NCI-H345 treated with DMSO at 0.1 percent for 48 hours (cell line): ENCODE measurements at regions not wholly inside any gene's neighbourhood (a gene's known extent, or its start where the extent isn't known, plus 50 kb on each side); places are given as distances from the start of the nearest gene placed in this dataset.

Experiments used
- DNase-seq: peaks from one replicate; lab custom pipeline; 2025; ENCODE audit not compliant: unreplicated experiment; lab: John Stamatoyannopoulos, UW

DNA sequence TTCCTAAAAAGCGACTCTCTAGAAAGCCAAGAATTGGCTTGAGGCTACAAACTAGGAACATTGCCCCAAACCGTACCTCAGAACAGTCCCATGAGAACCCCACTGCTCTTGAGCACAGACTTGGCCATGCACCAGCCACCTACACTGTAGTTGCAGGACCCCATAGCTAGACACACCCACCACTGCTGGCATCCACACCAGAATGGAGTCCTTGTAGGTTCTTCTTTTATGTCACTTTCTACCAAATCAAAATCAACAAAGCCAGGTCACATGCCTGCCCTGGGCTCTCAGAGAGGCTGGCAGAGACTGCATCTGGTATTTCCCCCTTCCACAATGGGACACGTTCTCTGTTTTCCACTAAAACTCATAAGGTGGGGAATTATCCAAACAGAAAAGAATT is 290.5 kb downstream of the SHOX2 start:
- no peak for DNase-seq

DNA sequence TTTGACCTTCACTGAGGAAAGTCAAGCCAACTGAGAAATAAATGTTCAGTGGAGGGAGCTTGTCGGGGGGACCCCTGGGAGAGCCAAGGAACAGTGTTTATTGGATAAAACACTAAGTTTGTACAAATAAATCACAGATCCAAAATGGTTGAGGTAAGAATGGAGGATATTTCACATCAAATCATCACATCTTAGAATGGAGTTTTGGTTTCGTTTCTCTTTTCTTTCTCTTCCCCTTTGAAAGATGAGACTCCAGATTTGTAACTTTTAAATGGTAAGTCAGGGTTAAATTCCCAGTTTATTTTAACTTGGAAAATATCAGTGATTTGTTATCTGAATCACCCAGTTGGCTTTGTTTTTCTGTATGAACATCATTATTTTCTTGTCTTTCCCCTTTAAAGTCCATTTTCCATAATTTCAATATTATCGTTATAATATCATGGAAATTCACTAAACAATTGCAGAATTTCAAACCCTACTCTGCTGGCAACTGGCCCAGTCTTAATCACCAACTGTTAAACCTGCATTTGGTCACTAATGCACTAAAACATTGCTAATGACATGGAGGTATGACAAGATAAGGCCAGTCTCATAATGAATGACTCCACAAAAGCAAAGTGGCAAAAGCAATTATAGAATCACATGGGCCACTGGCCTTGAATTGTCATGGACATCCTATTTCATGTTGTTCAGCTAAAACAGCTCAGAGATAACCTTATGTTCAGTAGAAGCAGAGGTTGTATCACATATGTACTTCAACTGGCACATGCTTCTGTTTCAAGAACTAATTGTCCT is 295.1 kb downstream of the SHOX2 start:
- DNase-seq: no peak

DNA sequence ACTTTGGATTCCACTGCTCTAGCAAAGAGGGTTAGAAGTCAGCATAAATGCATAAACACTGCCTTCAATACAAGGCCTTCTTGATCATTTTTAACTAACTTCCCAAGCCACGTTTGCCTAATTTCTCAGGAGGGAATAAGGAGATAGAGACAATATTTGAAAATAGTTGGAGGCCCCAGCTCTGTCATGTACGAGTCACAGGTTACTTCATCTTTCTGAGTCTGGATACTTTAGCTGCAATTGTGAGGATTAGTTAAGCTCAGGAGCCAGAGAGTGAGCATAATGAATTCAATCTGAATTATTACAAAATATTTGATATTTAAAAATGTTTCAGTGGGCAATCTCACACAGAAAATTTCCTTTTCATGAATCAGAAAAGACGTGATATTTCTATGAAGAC is 298.9 kb downstream of the SHOX2 start:
- no peak for DNase-seq

DNA sequence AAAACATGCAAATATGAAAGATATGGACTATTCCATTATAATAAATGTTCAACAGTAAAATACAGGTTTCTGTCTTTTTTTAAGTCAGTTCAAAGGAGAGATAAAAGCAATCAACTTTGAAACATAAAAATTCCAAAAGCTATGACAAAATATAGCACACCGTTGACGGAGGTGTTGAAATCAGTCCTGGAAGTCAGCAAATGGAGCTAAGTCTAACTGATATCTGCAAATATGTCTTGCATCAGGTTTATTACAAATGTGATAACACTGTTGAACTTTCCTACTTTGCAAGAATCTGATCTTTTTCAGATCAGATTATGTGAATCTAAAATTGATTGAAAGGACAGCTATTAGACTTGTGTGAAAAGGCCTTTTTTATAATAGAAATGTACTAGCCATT is 300.7 kb downstream of the SHOX2 start:
- no peak for DNase-seq

DNA sequence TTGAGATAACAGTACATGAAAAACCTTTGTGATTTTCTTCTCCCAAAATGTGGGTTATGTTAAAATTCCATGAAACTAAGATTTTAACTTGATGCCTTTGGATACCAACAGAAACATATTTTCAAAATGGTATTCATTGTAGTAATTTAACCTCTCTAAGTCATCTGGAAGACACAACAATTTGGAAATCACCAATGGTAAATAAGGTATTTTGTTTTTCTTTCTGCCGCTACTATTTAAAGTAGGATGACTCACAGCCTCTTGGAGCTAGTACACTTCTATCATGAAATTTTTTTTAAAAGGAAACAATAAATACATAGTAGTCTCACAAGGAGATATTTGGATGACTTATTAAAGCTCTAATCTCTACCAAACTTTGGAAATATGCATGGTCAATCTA is 291.6 kb upstream of the VEPH1 start:
- DNase-seq: no peak

DNA sequence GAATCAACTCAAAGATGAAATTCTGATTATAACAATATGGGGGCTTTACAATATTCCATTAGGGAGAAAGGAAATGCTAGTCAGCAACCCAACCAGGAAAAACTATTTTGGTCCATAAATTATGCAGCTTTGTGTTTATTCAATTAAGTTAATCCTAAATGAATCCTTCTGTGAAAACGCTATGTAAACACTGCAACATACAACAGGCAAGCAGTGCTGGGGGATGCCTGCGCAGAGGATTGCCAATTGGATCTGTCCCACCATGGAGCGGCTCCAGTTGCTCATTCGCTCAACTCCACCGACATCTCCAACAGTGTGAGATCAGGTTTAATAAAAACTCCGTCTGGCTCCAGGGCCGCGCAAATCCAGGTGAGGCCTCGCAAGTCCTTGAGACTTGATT is 290.5 kb upstream of the VEPH1 start:
- no peak for DNase-seq

DNA sequence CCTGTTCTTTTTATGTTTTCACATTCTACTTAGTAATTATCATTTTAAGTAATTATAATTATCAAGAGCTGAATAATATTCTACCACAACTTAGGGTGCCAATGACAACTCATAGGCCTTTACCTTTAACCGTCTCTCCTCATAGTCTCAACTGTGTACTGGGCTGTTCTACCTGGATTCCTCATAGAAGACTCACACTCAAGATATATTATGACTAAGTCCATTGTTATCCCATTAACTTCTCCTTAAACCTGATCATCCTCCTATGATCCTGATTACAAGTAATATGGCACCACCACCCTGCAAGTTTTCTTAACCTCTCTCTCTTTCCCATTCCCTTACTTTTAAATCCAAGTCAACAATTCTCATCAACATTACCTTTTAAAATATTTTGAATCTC is 285.9 kb upstream of the VEPH1 start:
- no peak for DNase-seq

DNA sequence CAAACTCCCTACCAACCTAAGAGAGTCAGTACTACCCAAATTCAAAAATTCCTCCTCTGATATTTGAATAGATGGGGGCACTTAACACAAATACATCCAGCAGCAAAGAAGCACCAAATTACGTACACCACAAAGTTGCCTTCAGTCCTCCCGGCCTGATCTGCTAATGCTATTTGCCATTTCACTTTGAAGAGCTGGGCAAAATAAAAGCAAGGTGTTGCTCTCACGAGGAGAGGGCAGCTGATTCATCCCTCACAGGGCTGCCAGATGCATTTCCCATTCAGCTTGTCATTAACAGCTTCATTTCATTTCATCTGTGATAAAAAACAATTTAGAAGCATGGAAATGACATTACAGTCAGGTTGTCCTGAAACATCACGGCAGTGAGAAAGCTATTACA is 283.4 kb upstream of the VEPH1 start:
- no peak for DNase-seq

DNA sequence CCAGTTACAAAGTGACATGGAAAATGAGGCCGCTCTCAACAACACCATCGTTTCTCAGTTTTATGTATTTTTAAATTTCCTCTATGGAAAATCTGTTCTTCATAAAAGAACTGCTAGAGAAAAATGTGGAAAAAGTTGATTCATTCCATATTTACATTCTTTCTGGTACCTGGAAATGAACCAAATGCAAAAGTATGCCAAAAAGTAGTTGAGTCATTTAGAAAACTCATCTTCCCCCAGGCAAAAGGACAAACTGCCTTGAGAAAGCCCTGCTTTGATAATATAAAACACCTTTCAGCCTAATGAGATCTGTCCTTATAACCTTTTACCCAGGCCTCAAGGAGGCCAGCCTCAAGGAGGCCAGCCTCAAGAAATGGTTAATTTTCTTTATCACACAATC is 283.0 kb upstream of the VEPH1 start:
- no peak for DNase-seq

DNA sequence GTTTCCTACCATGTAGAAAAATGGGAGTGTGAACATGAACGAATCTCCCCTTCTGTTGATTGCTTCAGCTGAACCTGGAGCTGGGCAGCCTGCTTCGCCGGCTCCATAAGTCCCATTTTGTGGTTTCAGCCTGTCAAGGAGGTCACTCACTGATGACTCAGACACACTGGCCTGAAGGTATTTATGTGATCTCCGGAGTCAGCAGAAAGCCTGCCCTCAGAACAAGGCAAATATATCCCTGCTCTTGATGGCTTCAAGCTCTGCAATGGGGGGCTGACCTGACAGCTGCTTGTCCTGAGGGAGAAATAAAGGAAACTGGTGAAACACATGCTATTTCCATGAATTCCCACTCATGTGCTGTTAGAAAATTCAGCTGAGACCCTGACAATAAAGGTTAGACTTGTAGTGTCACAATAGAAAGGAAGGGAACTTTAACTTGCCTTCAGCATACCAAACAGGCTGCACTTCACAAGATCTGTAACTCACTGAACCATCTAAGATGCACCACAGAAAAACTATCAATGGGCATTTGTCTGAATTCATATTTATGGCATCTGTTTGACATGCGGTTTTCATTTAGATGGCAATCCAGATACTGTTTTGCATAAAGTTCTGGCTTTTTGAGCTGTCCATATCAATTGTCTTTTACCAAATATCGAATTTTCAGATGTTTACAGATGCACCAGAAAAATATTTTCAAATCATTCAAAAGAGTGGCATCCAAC is 282.0 kb upstream of the VEPH1 start:
- DNase-seq: no peak

DNA sequence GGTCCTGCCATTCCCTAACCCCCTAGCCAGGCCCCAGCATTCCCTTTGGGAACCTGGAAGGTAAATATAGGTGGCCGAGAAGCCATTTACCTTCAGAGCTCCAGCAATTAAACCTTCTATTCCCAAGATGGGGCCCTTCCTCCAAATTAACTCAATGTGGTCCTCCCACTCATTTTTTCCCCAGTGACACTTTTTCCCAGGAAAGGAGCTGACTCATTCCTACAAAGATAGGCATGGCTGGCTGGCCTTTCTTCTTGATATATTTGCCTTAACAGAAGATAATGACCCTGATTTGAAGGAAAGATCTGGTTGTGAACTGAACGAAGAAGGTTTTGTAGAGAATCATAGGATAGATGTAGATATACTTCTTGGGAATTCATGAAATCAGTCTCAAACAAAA is 279.0 kb upstream of the VEPH1 start:
- DNase-seq: no peak

DNA sequence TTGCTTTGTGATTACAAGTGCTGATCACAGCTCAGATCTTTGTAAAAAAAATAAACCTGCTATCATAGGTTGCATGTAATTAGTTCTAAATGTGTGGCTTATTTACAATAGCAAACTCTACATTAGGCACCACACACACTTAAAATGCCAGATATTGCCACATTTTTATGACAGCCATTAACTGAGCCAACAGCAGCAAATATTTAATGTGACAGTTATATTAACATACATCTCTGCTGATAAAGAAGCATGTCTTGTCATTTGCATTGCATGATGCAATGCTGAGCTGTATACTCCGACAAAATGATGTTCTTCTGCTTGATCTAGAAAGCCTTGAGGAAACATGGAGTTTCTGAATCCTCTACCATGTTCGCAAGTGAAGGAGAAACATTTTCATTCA is 273.6 kb upstream of the VEPH1 start:
- no peak for DNase-seq

DNA sequence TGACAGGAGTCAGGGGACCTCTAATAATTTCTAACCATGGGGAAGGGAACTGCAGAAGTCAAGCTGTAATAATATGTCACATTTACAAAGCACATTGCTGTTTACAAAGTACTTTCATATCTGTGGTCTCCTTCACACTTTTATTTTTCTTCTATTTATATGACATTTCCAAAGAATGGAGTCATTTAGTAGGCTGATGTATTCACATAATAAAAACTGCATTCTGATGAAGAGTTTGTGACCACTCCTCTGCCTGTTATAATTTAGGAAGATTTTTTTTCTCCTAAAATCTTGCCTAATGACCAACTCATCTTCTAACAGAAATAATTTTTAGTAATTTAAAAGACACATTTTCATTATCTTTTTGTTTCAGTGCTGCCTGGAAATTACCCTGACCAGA is 272.2 kb upstream of the VEPH1 start:
- DNase-seq: no peak

DNA sequence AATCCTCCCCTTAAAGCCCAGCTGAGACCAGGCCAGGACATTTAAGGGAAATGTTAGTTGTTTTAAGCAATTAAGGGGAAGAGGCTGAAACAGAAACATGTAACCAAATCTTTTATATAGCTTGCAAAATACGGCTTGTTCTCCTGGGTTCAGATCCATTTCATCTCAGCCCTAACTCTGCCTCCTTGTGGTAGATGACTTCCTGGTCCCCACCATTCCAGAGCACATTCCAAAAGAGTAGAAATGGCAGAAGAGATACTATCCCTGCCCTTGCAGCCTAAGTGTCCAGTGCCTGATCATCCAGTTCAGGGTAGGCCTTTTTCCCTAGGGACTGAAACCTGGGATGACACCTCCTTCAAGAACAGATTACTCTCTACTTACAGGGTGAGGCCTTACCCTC is 266.2 kb upstream of the VEPH1 start:
- DNase-seq: no peak

DNA sequence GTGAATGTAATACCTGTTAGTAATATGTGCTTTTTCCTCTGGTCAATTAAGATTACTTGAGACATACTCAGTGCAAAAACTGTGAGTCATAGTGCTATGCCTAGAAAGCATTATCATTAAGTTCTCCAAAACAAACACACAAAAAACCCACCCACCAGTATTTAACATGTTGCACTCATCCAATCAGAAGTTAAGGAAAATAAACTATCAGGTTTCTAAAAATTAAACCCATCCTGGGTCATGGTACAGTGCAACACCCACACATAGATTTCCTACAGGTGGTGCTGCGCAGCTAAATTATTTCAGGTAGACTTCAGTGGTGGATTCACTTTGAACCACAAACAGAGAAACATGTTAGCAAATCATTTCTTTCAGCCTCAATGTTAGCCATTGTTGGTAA is 264.4 kb upstream of the VEPH1 start:
- no peak for DNase-seq

DNA sequence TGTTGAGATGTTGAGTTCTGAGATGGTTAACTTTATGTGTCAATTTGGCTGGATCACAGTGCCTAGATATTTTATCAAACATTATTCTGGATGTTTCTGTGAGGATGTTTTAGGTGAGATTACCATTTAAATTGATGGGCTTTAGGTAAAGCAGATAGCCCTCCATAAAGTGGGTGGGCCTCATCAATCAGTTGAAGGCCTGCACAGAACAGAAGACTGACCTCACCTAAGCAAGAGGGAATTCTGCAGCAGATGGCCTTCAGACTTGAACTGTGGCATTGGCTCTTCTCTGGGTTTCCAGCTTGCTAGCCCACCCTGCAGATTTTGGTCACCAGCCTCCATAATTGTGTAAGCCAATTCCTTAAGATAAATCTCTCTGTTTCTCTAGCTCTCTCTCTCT is 260.4 kb upstream of the VEPH1 start:
- DNase-seq: no peak

DNA sequence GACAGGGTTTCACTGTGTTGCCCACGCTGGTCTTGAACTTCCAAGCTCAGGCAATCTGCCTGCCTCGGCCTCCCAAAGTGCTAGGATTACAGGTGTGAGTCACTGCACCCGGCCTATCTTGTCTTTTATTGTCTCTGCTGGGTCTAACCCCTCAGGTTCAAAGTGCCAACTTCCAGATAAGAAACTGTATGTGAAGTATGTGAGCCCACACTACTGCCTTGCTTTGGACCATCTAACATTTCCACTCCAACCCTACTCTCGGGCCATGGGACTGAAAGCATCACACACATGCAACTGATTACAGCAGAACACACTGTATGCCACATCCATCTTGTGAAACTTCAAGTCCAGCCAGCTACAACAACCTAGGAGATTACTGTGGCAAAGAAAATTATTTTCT is 256.1 kb upstream of the VEPH1 start:
- no peak for DNase-seq

DNA sequence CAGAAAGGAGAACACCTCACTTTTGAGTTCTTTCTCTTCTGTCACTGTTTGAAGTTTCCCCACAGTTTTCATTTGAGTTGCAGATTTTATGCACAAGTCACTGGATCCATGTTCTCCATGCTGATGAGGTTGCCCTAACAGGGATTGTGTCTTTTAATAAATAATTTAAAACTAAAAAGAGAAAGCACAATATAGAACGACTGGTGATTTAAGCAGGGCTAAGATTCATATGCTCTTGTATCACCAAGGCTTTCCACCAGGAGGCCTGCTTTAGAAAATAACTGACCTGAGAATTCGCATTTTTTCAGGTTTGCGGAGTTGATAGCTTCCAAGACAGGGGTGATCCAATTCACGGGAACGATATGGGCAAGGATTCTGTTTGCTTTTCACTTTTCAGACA is 252.0 kb upstream of the VEPH1 start:
- DNase-seq: no peak

DNA sequence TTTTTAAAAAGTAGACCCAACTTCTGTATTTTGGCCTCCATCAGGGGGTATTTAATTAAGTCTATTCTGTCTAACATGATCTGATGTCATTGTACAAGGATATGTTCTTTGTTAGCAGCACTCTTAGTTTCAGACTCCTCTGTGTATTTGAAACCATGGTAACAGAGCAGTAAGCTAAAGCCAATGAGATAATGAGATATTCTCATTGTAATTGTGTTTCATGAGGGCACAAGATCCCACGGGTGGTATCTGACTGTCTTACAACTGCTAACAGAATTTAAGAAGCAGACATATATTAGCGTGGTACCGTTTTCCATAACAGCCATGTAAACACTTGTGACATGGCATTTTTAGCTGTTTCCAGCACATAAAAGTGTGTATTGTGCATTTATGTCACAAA is 251.2 kb upstream of the VEPH1 start:
- DNase-seq: no peak

DNA sequence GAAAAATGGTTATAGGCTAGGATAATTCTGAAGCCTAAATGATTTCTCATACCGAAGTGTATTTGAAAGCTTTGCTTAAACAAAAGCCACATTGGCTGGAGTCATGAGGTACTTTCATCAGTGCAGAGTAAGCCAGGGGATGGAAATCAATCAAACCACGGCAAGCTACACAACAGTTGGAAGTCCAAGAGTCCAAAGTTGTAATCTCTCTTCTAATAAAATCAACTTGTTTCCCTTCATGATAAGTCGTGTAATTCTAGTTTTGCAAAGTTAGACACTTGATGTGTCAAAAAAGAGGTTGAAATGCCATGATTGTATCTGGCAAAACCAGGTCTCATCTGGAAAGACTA is 250.5 kb upstream of the VEPH1 start:
- DNase-seq: no peak

DNA sequence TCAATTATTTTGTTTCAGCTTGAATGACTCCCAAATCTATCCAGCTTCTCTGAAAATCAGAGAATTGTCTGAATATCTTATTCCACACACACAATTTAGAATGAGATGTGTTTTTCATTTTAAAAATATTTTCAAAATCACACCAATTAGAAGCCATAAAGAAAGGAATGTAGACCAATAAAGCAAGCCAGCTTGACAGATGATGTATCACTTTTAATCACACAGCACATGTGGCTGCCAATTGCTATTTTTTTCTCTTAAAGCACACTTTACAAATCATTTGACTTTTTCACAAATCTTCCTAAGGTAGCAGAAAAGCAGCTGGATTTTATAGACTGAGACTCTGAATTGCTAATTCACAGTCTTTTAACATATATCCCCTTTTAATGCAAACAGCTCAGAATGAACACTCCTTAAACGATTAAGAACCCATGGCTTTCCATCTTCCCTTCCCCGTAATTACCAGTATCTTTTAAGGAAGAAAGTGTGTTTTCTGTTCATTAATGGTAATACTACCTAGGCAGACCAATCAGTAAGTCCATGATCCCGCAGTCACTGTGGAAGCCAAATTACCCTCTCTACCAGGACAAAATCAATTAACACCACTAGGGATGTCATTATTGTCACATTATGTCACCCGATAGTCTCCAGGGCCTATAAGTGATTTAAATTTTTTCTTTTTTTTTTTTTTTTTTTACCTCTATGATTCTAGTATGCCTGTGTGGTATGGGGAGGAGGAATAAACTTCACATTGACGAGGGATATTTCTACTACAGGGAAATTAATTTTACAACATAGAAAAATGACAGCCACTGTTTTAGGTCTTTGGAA is 250.0 kb upstream of the VEPH1 start:
- DNase-seq: no peak

DNA sequence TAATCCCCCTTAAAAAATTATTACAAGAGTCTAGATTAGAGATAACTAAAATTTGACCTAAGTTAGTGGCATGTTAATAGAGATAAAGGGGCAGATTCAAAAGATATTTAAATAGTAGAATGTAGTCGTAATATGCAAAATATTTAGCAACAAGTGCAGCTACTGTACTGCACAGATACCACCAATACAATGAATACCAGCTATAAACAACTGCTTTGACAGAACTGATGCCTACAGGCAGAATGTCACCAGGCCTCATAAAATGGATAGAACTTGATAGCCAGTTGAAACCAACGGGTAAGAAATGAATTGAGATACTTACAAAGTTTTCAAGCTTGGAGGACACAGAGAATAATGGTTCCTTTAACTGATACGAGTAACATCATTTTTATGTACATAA is 249.3 kb upstream of the VEPH1 start:
- DNase-seq: no peak
